ENCODE measurements at regions not wholly inside any gene's neighbourhood (a gene's known extent, or its start where the extent isn't known, plus 50 kb on each side); places are given as distances from the start of the nearest gene placed in this dataset.

DNA sequence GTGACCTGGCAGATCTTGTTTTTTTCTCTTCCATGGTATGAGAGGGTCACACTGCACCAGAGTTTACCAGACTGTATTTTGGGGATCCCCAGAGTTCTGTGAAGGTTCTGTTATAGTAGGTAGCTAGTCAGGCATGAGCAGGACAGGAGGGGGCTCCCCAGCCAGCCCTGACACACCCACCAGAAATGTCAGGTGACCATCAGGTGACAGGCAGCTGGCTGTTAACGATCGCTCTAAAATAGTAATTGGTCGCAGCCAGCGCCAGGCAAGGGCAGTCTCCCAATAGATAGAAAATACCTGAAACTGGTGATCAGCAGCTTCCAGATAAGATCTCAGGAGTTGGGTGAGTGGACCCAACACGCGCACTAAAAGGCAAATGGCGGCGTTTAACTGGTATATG is 264.9 kb downstream of the RHOU start:
- TF ChIP-seq POLR2A (IDR thresholded peaks at IDR 0.05), result no peak
- TF ChIP-seq, protein P1, sequence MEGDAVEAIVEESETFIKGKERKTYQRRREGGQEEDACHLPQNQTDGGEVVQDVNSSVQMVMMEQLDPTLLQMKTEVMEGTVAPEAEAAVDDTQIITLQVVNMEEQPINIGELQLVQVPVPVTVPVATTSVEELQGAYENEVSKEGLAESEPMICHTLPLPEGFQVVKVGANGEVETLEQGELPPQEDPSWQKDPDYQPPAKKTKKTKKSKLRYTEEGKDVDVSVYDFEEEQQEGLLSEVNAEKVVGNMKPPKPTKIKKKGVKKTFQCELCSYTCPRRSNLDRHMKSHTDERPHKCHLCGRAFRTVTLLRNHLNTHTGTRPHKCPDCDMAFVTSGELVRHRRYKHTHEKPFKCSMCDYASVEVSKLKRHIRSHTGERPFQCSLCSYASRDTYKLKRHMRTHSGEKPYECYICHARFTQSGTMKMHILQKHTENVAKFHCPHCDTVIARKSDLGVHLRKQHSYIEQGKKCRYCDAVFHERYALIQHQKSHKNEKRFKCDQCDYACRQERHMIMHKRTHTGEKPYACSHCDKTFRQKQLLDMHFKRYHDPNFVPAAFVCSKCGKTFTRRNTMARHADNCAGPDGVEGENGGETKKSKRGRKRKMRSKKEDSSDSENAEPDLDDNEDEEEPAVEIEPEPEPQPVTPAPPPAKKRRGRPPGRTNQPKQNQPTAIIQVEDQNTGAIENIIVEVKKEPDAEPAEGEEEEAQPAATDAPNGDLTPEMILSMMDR (IDR thresholded peaks at IDR 0.05), result no peak

All from Peyer's patch (tissue), 4 donors.